GM12878 (cell line): ENCODE measurements at regions not wholly inside any gene's neighbourhood (a gene's known extent, or its start where the extent isn't known, plus 50 kb on each side); places are given as distances from the start of the nearest gene placed in this dataset.

Source experiments
- EP300 ChIP-seq, 2 experiments: fragments of 150-350 bp in 1 of 2; IDR thresholded peaks; 2 replicates each; pipeline ENCODE4 v1.6.1; 2011 to 2012; ENCODE audit warnings: low read depth in 2 of 2, low read length in 2 of 2, borderline replicate concordance in 1 of 2, improper control_type of control experiment in 1 of 2, inconsistent platforms in 1 of 2; ENCODE audit not compliant: control insufficient read depth in 1 of 2
- KDM1A ChIP-seq: fragments of 200-600 bp; sonication (generic); IDR thresholded peaks from 2 replicates; pipeline ENCODE4 v1.6.1; 2016; ENCODE audit warnings: borderline replicate concordance
- TF ChIP-seq, protein P1 (sequence below), 3 experiments: IDR thresholded peaks in 2 of 3; conservative IDR thresholded peaks in 1 of 3; 2 replicates each; pipeline ENCODE4 v1.5.1; 2011; ENCODE audit warnings: low read depth in 3 of 3, low read length in 3 of 3, mild to moderate bottlenecking in 3 of 3, control low read depth in 2 of 3, moderate library complexity in 2 of 3, inconsistent platforms in 1 of 3, mixed read lengths in 1 of 3; ENCODE audit not compliant: control insufficient read depth in 2 of 3, insufficient read depth in 1 of 3; ENCODE audit errors: extremely low read depth in 1 of 3
- TF ChIP-seq, protein P2 (sequence below): fragments of 450-650 bp; IDR thresholded peaks from 2 replicates; pipeline ENCODE4 v1.6.1; 2017; ENCODE audit warnings: antibody characterized with exemption, mild to moderate bottlenecking, moderate library complexity
- TF ChIP-seq, protein P3 (sequence below): IDR thresholded peaks from 2 replicates; pipeline ENCODE4 v1.6.1; 2012; ENCODE audit warnings: low read depth, low read length, improper control_type of control experiment

DNA sequence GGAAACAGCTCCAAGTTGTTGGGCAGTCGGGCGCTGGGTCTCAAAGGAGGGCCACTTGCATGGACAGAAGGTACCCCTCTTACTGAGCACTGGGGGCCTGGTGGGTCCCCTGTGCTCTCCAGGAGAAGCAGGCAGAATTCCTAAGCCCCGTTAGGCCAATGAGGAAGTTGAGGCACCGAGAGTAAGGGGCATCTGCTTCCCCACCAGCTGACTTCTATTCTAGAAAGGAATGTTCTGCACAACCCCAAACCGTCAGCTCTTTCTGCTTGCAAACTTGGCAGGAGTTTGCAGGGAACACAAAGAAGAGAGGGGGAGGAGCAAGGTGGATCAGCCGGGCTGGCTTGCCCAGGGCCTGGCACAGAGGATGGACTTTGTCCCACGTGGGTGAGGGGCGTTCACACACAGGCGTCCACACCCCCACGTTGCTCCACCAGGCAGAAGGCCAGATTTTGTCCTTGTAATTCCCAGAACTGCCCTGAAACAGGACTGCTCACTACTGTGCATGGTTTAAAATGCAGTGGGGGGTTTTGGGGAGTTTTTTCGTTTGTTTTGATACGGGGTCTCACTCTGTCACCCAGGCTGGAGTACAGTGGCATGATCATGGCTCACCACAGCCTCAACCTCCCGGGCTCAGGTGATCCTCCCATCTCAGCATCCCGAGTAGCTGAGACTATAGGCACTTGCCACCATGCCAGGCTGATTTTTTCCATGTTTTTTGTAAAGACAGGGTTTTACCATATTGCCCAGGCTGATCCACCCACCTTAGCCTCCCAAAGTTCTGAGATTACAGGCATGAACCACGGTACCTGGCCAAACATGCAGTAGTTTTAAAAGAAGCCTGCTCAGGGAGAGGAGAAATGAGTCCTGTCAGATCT lies 93.3 kb downstream of the SNX5 start:
- TF ChIP-seq, protein P1, sequence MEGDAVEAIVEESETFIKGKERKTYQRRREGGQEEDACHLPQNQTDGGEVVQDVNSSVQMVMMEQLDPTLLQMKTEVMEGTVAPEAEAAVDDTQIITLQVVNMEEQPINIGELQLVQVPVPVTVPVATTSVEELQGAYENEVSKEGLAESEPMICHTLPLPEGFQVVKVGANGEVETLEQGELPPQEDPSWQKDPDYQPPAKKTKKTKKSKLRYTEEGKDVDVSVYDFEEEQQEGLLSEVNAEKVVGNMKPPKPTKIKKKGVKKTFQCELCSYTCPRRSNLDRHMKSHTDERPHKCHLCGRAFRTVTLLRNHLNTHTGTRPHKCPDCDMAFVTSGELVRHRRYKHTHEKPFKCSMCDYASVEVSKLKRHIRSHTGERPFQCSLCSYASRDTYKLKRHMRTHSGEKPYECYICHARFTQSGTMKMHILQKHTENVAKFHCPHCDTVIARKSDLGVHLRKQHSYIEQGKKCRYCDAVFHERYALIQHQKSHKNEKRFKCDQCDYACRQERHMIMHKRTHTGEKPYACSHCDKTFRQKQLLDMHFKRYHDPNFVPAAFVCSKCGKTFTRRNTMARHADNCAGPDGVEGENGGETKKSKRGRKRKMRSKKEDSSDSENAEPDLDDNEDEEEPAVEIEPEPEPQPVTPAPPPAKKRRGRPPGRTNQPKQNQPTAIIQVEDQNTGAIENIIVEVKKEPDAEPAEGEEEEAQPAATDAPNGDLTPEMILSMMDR (IDR thresholded peaks at IDR 0.05 in 2 of 3, conservative IDR thresholded peaks at IDR 0.05 in 1 of 3; ENCODE audit: control insufficient read depth in 2 of 3, extremely low read depth in 1 of 3, insufficient read depth in 1 of 3, low read depth in 3 of 3, low read length in 3 of 3): no peak
- TF ChIP-seq, protein P2, sequence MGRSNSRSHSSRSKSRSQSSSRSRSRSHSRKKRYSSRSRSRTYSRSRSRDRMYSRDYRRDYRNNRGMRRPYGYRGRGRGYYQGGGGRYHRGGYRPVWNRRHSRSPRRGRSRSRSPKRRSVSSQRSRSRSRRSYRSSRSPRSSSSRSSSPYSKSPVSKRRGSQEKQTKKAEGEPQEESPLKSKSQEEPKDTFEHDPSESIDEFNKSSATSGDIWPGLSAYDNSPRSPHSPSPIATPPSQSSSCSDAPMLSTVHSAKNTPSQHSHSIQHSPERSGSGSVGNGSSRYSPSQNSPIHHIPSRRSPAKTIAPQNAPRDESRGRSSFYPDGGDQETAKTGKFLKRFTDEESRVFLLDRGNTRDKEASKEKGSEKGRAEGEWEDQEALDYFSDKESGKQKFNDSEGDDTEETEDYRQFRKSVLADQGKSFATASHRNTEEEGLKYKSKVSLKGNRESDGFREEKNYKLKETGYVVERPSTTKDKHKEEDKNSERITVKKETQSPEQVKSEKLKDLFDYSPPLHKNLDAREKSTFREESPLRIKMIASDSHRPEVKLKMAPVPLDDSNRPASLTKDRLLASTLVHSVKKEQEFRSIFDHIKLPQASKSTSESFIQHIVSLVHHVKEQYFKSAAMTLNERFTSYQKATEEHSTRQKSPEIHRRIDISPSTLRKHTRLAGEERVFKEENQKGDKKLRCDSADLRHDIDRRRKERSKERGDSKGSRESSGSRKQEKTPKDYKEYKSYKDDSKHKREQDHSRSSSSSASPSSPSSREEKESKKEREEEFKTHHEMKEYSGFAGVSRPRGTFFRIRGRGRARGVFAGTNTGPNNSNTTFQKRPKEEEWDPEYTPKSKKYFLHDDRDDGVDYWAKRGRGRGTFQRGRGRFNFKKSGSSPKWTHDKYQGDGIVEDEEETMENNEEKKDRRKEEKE: no peak
- TF ChIP-seq, protein P3, sequence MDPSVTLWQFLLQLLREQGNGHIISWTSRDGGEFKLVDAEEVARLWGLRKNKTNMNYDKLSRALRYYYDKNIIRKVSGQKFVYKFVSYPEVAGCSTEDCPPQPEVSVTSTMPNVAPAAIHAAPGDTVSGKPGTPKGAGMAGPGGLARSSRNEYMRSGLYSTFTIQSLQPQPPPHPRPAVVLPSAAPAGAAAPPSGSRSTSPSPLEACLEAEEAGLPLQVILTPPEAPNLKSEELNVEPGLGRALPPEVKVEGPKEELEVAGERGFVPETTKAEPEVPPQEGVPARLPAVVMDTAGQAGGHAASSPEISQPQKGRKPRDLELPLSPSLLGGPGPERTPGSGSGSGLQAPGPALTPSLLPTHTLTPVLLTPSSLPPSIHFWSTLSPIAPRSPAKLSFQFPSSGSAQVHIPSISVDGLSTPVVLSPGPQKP: no peak
- TF ChIP-seq KDM1A (no peak), EP300 (IDR thresholded peaks at IDR 0.05; ENCODE audit: borderline replicate concordance in 1 of 2, control insufficient read depth in 1 of 2, low read depth in 2 of 2, low read length in 2 of 2) (no peak)
